ENCODE measurements at regions not wholly inside any gene's neighbourhood (a gene's known extent, or its start where the extent isn't known, plus 50 kb on each side); places are given as distances from the start of the nearest gene placed in this dataset.

- Histone ChIP-seq H3K4me3 (no peak overlapping the region), H3K9me3 (no peaks in the 10 kb centered on the region), H3K27me3 (peaks cover 0 to 3% (median 0%) of the 10 kb centered on the region in 4 donors), H3K27ac (replicated peaks in 1 of 4) (no peak overlapping the region), H3K36me3 (no peaks in the 10 kb centered on the region), H3K4me1 (no peaks in the 10 kb centered on the region)
- TF ChIP-seq CTCF (IDR thresholded peaks at IDR 0.05) (no peak), EP300 (IDR thresholded peaks at IDR 0.05) (no peak), POLR2A (IDR thresholded peaks at IDR 0.05; ENCODE audit: low read depth) (no peak), POLR2AphosphoS5 (IDR thresholded peaks at IDR 0.05) (no peak)
- intact Hi-C loops (cut with DNase I): no loop called here
- DNase-seq (ENCODE audit: extremely low spot score): no peak
- WGBS: 94% methylated on average over 6 of the region's 6 CpGs
These were observed 115.3 kb upstream of the SPIN1 start for GRCh38 chr9:88272986-88273385.

GRCh38 chr9:88270413-88270812 is 117.8 kb upstream of the SPIN1 start:
- Histone ChIP-seq H3K27me3 (no peaks in the 10 kb centered on the region), H3K36me3 (no peaks in the 10 kb centered on the region), H3K9me3 (no peaks in the 10 kb centered on the region), H3K4me3 (no peak overlapping the region), H3K27ac (replicated peaks in 1 of 4) (no peak overlapping the region), H3K4me1 (no peaks in the 10 kb centered on the region)
- WGBS: 85% methylated on average over 3 of the region's 3 CpGs
- no peak for DNase-seq (ENCODE audit: extremely low spot score)
- no peak for TF ChIP-seq POLR2AphosphoS5 (IDR thresholded peaks at IDR 0.05)
- no peak for TF ChIP-seq CTCF (IDR thresholded peaks at IDR 0.05)
- no peak for TF ChIP-seq POLR2A (IDR thresholded peaks at IDR 0.05; ENCODE audit: low read depth)
- TF ChIP-seq EP300 (IDR thresholded peaks at IDR 0.05): no peak
- intact Hi-C loops (cut with DNase I): no loop called here

DNA sequence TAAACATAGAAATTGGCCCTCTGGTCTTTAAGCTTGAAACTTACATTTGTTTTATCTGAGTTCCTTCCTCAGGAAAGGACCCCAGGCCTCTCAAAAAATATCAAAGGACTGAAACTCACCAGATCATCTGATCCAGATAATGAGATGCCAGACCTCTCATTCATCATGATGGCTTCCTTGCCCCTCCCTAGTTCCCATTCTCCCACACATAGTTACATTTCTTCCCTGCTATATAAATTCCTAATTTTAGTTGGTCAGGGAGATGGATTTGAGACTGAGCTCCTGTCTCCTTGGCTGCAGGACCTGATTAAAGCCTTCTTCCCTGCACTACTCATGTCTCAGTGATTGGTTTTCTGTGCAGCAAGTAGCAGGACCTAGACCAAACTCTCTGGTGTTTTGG is 119.4 kb upstream of the SPIN1 start:
- Histone ChIP-seq H3K9me3 (no peaks in the 10 kb centered on the region), H3K4me1 (no peaks in the 10 kb centered on the region), H3K27ac (replicated peaks in 1 of 4) (no peak overlapping the region), H3K36me3 (no peaks in the 10 kb centered on the region), H3K27me3 (no peaks in the 10 kb centered on the region), H3K4me3 (no peak overlapping the region)
- no peak for DNase-seq (ENCODE audit: extremely low spot score)
- TF ChIP-seq CTCF (IDR thresholded peaks at IDR 0.05): no peak
- no peak for TF ChIP-seq EP300 (IDR thresholded peaks at IDR 0.05)
- TF ChIP-seq POLR2A (IDR thresholded peaks at IDR 0.05; ENCODE audit: low read depth): no peak
- TF ChIP-seq POLR2AphosphoS5 (IDR thresholded peaks at IDR 0.05): no peak
- intact Hi-C loops (cut with DNase I): no loop called here

GRCh38 chr9:88267283-88267682 is 121.0 kb upstream of the SPIN1 start:
- no peak for TF ChIP-seq EP300 (IDR thresholded peaks at IDR 0.05)
- intact Hi-C loops (cut with DNase I): no loop called here
- no peaks in the 10 kb centered on the region for H3K4me1 ChIP-seq
- no peaks in the 10 kb centered on the region for H3K36me3 ChIP-seq
- 92% methylated on average over 4 of the region's 4 CpGs for WGBS
- H3K4me3 ChIP-seq: no peak overlapping the region
- DNase-seq (ENCODE audit: extremely low spot score): no peak
- H3K9me3 ChIP-seq: no peaks in the 10 kb centered on the region
- no peaks in the 10 kb centered on the region for H3K27me3 ChIP-seq
- H3K27ac ChIP-seq (replicated peaks in 1 of 4): no peak overlapping the region

DNA sequence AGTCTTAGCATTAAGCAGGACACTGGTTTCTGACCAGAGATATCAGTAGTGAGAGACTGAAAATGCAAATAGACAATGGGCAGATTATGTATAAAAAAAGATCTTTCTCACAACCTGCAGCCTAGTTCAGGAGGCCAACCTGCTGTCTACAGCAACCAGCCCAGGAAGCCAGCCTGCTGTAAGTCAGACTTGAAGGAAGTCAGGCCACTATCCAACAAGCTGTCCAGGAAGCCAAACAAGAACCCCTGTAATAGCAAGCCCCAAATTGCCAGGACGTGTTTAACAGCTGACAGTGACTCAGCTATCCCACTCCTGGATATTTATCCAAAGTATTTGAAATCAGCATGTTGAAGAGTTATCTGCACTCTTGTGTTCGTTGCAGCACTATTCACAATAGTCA is 121.8 kb upstream of the SPIN1 start:
- 50% methylated on average over 2 of the region's 2 CpGs for whole genome bisulfite sequencing
- Histone ChIP-seq H3K4me1 (no peaks in the 10 kb centered on the region), H3K4me3 (no peak overlapping the region), H3K27me3 (no peaks in the 10 kb centered on the region), H3K9me3 (no peaks in the 10 kb centered on the region), H3K36me3 (no peaks in the 10 kb centered on the region), H3K27ac (replicated peaks in 1 of 4) (no peak overlapping the region)
- no peak for DNase-seq (ENCODE audit: extremely low spot score)
- intact Hi-C loops (cut with DNase I): no loop called here
- TF ChIP-seq POLR2A (IDR thresholded peaks at IDR 0.05; ENCODE audit: low read depth) (no peak), EP300 (IDR thresholded peaks at IDR 0.05) (no peak)

GRCh38 chr9:88259001-88259400 is 120.7 kb upstream of the SPATA31C2 start:
- Histone ChIP-seq H3K9me3 (no peaks in the 10 kb centered on the region), H3K4me3 (no peak overlapping the region), H3K36me3 (no peaks in the 10 kb centered on the region), H3K27ac (replicated peaks in 1 of 4) (no peak overlapping the region), H3K27me3 (no peaks in the 10 kb centered on the region), H3K4me1 (peaks cover 13 to 18% (median 15%) of the 10 kb centered on the region in 4 donors)
- intact Hi-C loops (cut with DNase I): loop anchor here (10.0 kb wide), 1 partner anchor 126 kb away; the partner anchor contains the start of gene SPIN1
- DNase-seq (ENCODE audit: extremely low spot score): no peak
- TF ChIP-seq POLR2AphosphoS5 (IDR thresholded peaks at IDR 0.05): no peak
- no peak for TF ChIP-seq EP300 (IDR thresholded peaks at IDR 0.05)
- TF ChIP-seq POLR2A (IDR thresholded peaks at IDR 0.05; ENCODE audit: low read depth): no peak
- TF ChIP-seq CTCF (IDR thresholded peaks at IDR 0.05): no peak
- WGBS: 87% methylated on average over 3 of the region's 3 CpGs
